BLaER1 treated with 17β-estradiol and CSF1 and Interleukin-3, amounts not matched to agents 10 nM and 100 nM (cell line): ENCODE measurements at regions not wholly inside any gene's neighbourhood (a gene's known extent, or its start where the extent isn't known, plus 50 kb on each side); places are given as distances from the start of the nearest gene placed in this dataset.
A peak's percentile ranks its signal among the peaks of the same experiment; 100 is the strongest.

ENCODE experiments used
- H3K27ac ChIP-seq, 11 experiments: shearing (Covaris generic); formaldehyde crosslinking; 2 replicates each; pipeline ENCODE4 v1.8.1; 2022
- H3K27me3 ChIP-seq, 11 experiments: shearing (Covaris generic); formaldehyde crosslinking; 2 replicates each; pipeline ENCODE4 v1.8.1; 2022
- H3K36me3 ChIP-seq, 11 experiments: shearing (Covaris generic); formaldehyde crosslinking; 2 replicates each; pipeline ENCODE4 v1.8.1; 2022
- H3K4me1 ChIP-seq, 10 experiments: shearing (Covaris generic); formaldehyde crosslinking; 2 replicates each; pipeline ENCODE4 v1.8.1; 2022
- H3K4me2 ChIP-seq, 11 experiments: shearing (Covaris generic); formaldehyde crosslinking; 2 replicates each; pipeline ENCODE4 v1.8.1; 2022
- H3K4me3 ChIP-seq, 10 experiments: shearing (Covaris generic); formaldehyde crosslinking; 2 replicates each; pipeline ENCODE4 v1.8.1; 2022
- H3K9ac ChIP-seq, 11 experiments: shearing (Covaris generic); formaldehyde crosslinking; 2 replicates each; pipeline ENCODE4 v1.8.1; 2022
- H3K9me3 ChIP-seq, 11 experiments: shearing (Covaris generic); formaldehyde crosslinking; replicated peaks in 1 of 11; 2 replicates each; pipeline ENCODE4 v1.8.1; 2022
- H4K20me1 ChIP-seq, 11 experiments: shearing (Covaris generic); formaldehyde crosslinking; 2 replicates each; pipeline ENCODE4 v1.8.1; 2022
- Cebpa-rat ChIP-seq, 11 experiments: shearing (Covaris generic); IDR thresholded peaks; 2 replicates each; pipeline ENCODE4 v1.8.1; 2022

DNA sequence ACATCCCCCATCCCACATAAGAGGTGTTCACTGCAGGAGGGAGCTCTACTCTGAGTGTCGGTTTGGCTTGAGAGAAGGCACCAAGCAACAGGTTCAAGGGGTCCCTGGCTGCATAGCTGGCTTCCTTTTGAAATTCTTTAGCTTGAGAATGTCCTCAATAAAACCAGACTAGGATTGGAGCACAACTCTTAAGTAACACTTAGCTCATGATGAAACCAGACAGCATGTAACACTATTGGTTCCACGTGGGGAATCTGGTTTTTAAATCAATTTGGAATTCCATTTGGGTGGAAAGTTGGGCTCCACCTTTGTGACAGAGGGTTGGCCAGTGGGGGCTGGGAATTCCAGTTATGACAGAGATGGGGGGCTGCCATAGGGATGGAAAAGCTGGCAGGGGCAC, 281.2 kb downstream of the TLE3 start:
- Histone ChIP-seq H3K9me3 (no peaks in the 10 kb centered on the region), H4K20me1 (peaks cover 0 to 5% (median 0%) of the 10 kb centered on the region in 11 experiments; a peak in 2 of 22 replicates), H3K36me3 (no peaks in the 10 kb centered on the region), H3K4me3 (no peak overlapping the region), H3K9ac (no peak overlapping the region), H3K4me2 (no peak overlapping the region), H3K4me1 (no peaks in the 10 kb centered on the region), H3K27me3 (peaks cover 0 to 3% (median 0%) of the 10 kb centered on the region in 11 experiments; a peak in 3 of 22 replicates), H3K27ac (no peak overlapping the region)
- no peak for TF ChIP-seq Cebpa-rat (IDR thresholded peaks at IDR 0.05)

DNA sequence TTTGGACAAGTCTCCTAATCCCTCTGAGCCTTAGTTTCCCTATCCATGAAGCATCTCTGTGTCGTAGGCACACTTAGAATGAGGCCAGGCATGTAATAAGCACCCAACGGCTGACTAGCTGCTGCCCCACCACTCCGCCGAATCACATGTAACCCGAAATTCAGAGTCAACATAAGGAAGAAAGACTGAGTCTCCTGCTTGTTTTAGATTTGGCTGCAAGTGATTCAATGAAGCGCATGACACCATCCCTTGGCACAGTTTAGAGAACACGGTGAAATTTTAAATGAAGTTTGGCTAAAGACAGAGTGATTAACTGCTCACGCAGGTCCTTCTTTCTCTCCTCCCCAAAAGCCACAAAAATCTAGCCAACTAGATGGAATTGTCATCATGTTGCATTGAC, 279.2 kb downstream of the TLE3 start:
- Histone ChIP-seq H4K20me1 (peaks cover 0 to 5% (median 0%) of the 10 kb centered on the region in 11 experiments; a peak in 1 of 22 replicates), H3K4me3 (no peak overlapping the region), H3K27me3 (peaks cover 0 to 3% (median 0%) of the 10 kb centered on the region in 11 experiments; a peak in 3 of 22 replicates), H3K36me3 (no peaks in the 10 kb centered on the region), H3K4me2 (no peak overlapping the region), H3K27ac (no peak overlapping the region), H3K9ac (no peak overlapping the region), H3K9me3 (no peaks in the 10 kb centered on the region), H3K4me1 (no peaks in the 10 kb centered on the region)
- TF ChIP-seq Cebpa-rat (IDR thresholded peaks at IDR 0.05), result no peak

DNA sequence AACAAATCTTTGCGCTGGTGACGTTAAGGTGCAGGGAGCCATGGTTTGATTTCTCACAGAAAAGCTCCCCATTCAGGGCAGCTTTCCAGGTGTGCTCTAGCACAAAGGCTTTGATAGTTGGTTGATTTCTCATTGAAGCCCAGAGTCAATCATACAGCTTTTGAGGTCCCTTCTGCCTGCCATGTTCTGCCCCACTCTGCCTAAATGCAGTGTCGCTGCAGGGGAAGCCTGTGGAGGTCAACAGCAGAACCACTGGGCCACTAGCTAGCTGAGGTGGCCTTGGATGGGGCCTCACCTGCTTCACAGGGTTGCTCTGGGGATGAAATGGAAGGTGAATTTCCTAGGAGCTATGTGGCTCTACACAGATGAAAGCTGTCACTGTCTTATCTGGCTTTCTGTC, 278.3 kb downstream of the TLE3 start:
- H3K27ac ChIP-seq, result no peak overlapping the region
- peaks cover 0 to 3% (median 0%) of the 10 kb centered on the region in 11 experiments; a peak in 3 of 22 replicates for H3K27me3 ChIP-seq
- no peak overlapping the region for H3K9ac ChIP-seq
- H3K4me1 ChIP-seq, result no peaks in the 10 kb centered on the region
- H4K20me1 ChIP-seq, result peaks cover 0 to 5% (median 0%) of the 10 kb centered on the region in 11 experiments; a peak in 1 of 22 replicates
- no peak for TF ChIP-seq Cebpa-rat (IDR thresholded peaks at IDR 0.05)
- H3K9me3 ChIP-seq, result no peaks in the 10 kb centered on the region
- H3K36me3 ChIP-seq, result no peaks in the 10 kb centered on the region
- H3K4me3 ChIP-seq, result no peak overlapping the region
- H3K4me2 ChIP-seq, result no peak overlapping the region

DNA sequence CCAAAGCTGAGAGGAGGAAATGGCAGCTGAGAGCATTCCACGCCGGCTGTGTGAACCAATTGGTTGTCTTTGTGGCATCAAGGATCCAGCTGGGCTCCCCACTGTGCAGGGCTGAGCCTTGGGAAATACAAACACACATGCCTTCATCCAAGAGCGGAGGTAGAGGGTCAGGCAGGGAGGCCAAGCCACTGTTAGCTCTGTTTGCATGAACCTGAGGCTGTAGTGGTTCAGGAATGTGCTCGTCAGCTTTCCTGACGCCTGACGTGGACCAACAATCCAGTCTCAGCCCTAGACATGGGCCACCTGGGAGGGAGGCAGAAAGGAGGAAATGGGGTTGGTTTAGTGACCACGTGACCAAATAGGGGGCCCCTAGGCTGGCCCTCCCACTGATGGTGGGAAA, 276.9 kb downstream of the TLE3 start:
- Histone ChIP-seq H3K27me3 (peaks cover 0 to 3% (median 0%) of the 10 kb centered on the region in 11 experiments; a peak in 3 of 22 replicates), H3K27ac (no peak overlapping the region), H3K4me2 (no peak overlapping the region), H3K4me1 (no peaks in the 10 kb centered on the region), H3K4me3 (no peak overlapping the region), H3K36me3 (no peaks in the 10 kb centered on the region), H3K9me3 (no peaks in the 10 kb centered on the region), H3K9ac (no peak overlapping the region), H4K20me1 (peaks cover 0 to under 1% (median 0%) of the 10 kb centered on the region in 11 experiments; a peak in 1 of 22 replicates)
- no peak for TF ChIP-seq Cebpa-rat (IDR thresholded peaks at IDR 0.05)

DNA sequence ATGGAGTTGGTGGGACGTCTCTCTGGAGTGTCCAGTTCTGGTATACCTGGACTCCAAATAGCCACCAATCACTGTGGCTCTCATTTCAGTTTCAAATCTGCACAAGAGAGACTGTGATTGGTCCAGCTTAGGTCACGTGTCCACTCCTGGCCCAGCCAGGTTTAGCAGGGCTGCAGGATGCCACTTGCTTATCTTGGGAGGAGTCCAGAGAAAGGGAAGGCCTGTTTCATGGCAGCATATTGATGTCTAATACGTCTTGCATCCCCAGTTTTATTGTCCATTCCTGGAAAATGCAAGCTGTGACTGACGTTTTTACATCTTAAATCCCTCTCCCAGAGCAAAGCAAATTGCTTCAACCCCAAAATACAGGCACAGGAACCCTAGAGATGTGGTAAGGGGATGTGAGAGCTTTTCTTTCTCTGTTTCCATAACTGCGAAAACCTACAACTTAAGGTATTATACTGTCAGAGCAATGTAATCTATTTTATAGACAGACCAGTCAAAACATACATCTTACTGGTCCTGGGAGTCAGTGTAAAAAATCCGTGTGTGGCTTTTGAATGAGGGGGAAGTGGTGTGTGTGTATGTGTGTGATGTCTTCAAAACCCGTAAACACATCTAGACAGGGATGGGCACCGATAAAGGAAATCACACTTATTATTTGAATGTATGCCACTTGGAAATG, 274.4 kb downstream of the TLE3 start:
- Histone ChIP-seq H3K27me3 (peaks cover 0 to 3% (median 0%) of the 10 kb centered on the region in 11 experiments; a peak in 2 of 22 replicates), H3K4me2 (no peak overlapping the region), H3K4me1 (no peaks in the 10 kb centered on the region), H3K9me3 (no peaks in the 10 kb centered on the region), H4K20me1 (peaks cover 0 to 11% (median 0%) of the 10 kb centered on the region in 11 experiments; a peak in 2 of 22 replicates), H3K27ac (no peak overlapping the region), H3K36me3 (no peaks in the 10 kb centered on the region), H3K9ac (no peak overlapping the region), H3K4me3 (no peak overlapping the region)
- no peak for TF ChIP-seq Cebpa-rat (IDR thresholded peaks at IDR 0.05)

DNA sequence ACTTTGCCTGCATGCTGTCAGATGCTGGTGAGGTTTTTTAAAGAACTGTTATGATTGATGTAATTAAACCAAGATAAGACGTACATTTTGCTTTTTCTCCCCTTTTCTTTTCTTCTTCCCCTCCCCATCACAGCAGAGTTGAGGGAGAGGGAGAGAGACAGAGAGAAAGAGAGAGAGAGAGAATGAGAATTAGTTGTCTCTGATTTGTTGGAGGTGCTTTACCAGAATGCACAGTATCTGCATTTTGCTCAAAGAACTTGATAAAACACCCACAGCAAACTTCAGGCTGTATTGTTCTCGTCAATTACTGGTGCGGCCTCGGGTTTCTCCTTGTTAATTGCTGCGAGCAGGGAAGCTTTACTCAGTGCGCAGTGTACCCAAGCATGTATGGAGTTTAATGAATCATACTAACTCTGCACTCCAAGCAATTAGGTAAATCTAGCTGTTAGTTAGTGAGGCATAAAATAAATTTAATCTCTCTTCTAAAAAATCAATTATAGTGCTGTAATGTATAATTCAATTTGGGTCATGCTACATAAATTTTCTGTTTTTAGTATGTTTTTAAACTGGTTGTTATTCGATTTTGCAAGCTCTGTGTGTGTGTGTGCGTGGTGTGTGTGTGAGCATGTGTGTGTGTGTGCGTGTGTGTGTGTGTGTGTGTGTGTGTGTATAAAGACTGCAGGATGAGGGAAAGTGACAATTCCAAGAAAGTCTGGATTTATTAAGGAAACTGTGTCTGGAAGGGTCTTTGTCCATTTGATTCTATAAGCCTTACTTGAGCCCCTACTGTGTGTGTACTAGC, 273.4 kb downstream of the TLE3 start:
- H3K36me3 ChIP-seq, result no peaks in the 10 kb centered on the region
- no peak overlapping the region for H3K4me2 ChIP-seq
- no peaks in the 10 kb centered on the region for H3K9me3 ChIP-seq
- H3K27ac ChIP-seq, result no peak overlapping the region
- H4K20me1 ChIP-seq, result peaks cover 0 to 12% (median 0%) of the 10 kb centered on the region in 11 experiments; a peak in 2 of 22 replicates
- peaks cover 0 to 8% (median 0%) of the 10 kb centered on the region in 11 experiments; a peak in 1 of 22 replicates for H3K27me3 ChIP-seq
- no peak overlapping the region for H3K9ac ChIP-seq
- H3K4me3 ChIP-seq, result no peak overlapping the region
- no peak for TF ChIP-seq Cebpa-rat (IDR thresholded peaks at IDR 0.05)
- H3K4me1 ChIP-seq, result no peaks in the 10 kb centered on the region

DNA sequence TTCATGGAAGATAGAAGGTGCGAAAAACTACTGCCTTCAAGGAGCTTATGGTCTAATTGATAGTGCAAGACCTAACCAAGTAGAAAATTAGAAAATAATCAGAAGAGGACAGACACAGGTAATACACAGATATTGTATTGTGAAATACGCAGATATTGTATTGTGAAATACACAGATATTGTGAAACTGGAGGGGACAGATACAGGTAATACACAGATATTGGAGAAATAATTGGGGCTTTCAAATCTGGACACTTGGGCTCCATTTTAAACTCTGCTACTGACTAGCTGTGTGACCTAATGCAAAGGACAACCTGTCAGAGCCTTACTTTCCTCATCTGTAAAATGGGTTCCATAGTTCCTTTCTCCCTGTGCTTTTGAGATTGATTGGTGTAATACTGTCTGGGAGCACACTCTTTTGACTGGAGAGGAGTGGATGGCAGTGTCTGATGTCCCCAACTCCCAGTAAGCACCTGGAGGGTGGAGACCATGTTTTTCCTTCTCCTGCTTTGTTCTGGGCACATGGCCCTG, 272.8 kb downstream of the TLE3 start:
- H3K9me3 ChIP-seq, result no peaks in the 10 kb centered on the region
- 0 out of 22 replicates have a peak, but pooled peaks cover 0 to 8% (median 0%) of the 10 kb centered on the region in 11 experiments for H3K27me3 ChIP-seq
- no peaks in the 10 kb centered on the region for H3K36me3 ChIP-seq
- no peak overlapping the region for H3K4me3 ChIP-seq
- no peak overlapping the region for H3K27ac ChIP-seq
- H3K4me1 ChIP-seq, result no peaks in the 10 kb centered on the region
- no peak overlapping the region for H3K4me2 ChIP-seq
- H4K20me1 ChIP-seq, result peaks cover 0 to 12% (median 0%) of the 10 kb centered on the region in 11 experiments; a peak in 2 of 22 replicates
- H3K9ac ChIP-seq, result no peak overlapping the region
- peak in 2 of 11 experiments; percentile 41 to 57; a peak in 1 of 22 replicates for TF ChIP-seq Cebpa-rat (IDR thresholded peaks at IDR 0.05)

DNA sequence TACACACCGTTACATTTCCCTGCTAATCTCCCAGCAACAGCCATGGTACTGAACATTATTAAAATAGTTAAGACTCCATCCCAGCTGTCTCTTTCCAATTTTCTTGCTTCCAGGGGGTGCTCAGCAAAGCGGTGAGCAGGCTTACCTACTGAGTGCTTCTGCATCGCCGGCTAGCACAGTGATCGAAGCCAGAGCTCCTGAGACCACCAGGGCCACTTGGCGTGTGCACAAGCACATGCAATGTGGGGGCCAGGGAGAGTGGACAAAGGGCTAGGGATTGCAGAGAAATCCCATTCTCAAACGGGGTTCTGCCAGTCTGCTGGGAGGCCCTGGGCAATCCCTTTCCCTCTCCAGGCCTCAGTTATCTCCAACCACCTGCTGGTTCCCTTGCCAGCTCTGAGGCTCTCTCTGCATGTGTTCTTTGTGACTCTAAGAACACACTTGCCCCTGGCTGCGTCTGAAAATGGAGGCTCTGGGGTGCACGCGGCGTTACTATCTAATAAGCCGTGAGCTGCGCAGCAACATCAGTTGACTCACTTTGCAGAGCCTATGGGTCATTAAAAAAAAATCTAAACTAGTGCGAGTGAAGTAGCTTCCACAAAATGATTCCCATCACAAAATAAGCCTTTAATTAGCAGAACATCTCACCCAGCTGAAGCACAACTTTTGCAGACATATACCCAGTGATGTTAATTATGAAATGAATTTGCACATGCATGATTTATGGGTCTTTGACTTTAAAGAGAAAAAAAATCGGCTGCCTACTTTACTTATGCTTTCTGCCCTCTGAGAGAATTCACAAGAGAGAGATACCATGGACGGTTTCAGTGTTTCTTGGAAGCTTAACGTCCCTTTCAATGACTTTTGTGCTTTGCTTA, 271.5 kb downstream of the TLE3 start:
- Histone ChIP-seq H3K27me3 (0 out of 22 replicates have a peak, but pooled peaks cover 0 to 8% (median 0%) of the 10 kb centered on the region in 11 experiments), H4K20me1 (peaks cover 0 to 12% (median 0%) of the 10 kb centered on the region in 11 experiments; a peak in 5 of 22 replicates), H3K4me1 (peaks cover 0 to 8% (median 5%) of the 10 kb centered on the region in 10 experiments; a peak in 11 of 20 replicates), H3K4me3 (no peak overlapping the region), H3K27ac (no peak overlapping the region), H3K36me3 (no peaks in the 10 kb centered on the region), H3K9ac (no peak overlapping the region), H3K9me3 (no peaks in the 10 kb centered on the region), H3K4me2 (no peak overlapping the region)
- no peak for TF ChIP-seq Cebpa-rat (IDR thresholded peaks at IDR 0.05)
